HUES6 (cell line): ENCODE measurements at regions not wholly inside any gene's neighbourhood (a gene's known extent, or its start where the extent isn't known, plus 50 kb on each side); places are given as distances from the start of the nearest gene placed in this dataset.
"Not testable (repeated sequence)": the region's sequence is repeated elsewhere in the genome, so short reads cannot be mapped to it uniquely, and the experiment has no call there.

Source experiments
- H3K27ac ChIP-seq: 2 replicates; pipeline ENCODE4 v1.7.0; 2013; ENCODE audit warnings: low read depth, mild to moderate bottlenecking, low read length, inconsistent platforms
- H3K27me3 ChIP-seq: 2 replicates; pipeline ENCODE4 v1.6.1; 2013; ENCODE audit warnings: low read length; ENCODE audit not compliant: control insufficient read depth, insufficient read depth
- H3K36me3 ChIP-seq: 2 replicates; pipeline ENCODE4 v1.6.1; 2013; ENCODE audit warnings: low read length; ENCODE audit not compliant: control insufficient read depth, insufficient read depth
- H3K4me1 ChIP-seq: 2 replicates; pipeline ENCODE4 v1.6.1; 2013; ENCODE audit warnings: low read length; ENCODE audit not compliant: control insufficient read depth, insufficient read depth
- H3K4me3 ChIP-seq: 2 replicates; pipeline ENCODE4 v1.5.1; 2013; ENCODE audit warnings: low read depth, low read length
- H3K9ac ChIP-seq: one replicate; pipeline ENCODE4 v1.6.1; 2013; ENCODE audit warnings: mild to moderate bottlenecking, low read length
- H3K9me3 ChIP-seq: 2 replicates; pipeline ENCODE4 v1.6.1; 2013; ENCODE audit warnings: low read depth, low read length; ENCODE audit not compliant: control insufficient read depth, insufficient read depth

DNA sequence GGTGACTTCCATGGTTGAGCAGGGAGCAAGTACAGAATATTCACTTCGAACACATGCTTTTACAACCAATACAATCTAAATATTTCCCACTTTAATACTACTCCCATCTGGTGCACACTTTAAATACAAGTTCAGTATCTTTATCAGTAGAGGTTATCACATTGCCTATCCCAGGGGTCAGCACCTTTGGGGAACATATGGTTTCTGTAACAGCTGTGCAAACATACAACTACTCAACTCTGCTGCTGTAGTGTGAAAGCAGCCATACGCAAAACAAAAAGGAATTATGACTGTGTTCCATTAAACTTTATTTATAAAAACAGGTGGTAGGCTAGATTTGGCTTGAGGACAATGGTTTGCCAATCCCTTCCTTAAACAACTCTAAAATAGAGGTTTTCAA, 157.5 kb downstream of the XPNPEP1 start:
- no peaks in the 10 kb centered on the region for H3K4me1 ChIP-seq
- H3K4me3 ChIP-seq, result no peak overlapping the region
- no peak overlapping the region for H3K27ac ChIP-seq

DNA sequence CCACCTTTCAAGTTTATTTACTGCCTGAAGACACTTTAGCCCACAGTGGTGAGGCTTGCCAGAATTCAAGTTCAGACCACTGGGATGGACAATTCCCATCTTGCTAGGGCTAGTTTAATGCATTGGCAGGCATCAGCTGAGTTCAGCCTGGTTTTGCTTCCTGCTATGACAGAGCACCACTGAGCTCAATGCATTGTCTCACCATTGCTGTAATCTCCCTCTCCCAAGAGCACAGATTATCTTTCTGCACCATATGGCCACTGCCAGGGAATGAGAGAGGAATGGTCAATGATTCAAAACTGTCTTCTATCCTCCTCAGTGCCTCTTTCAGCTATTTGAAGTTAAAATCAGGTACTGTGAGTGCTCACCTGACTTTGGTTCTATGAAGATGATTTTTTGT, 160.8 kb downstream of the XPNPEP1 start:
- Histone ChIP-seq H3K4me3 (no peak overlapping the region), H3K4me1 (no peaks in the 10 kb centered on the region), H3K9ac (no peak overlapping the region), H3K36me3 (no peaks in the 10 kb centered on the region), H3K27me3 (no peaks in the 10 kb centered on the region), H3K27ac (no peak overlapping the region), H3K9me3 (no peaks in the 10 kb centered on the region)

More for the DNA sequence above, 157.5 kb downstream of the XPNPEP1 start:
- H3K36me3 ChIP-seq, result no peaks in the 10 kb centered on the region
- no peak overlapping the region for H3K9ac ChIP-seq
- no peaks in the 10 kb centered on the region for H3K27me3 ChIP-seq
- H3K9me3 ChIP-seq, result 0 out of 2 replicates have a peak, but pooled peaks cover 4% of the 10 kb centered on the region

DNA sequence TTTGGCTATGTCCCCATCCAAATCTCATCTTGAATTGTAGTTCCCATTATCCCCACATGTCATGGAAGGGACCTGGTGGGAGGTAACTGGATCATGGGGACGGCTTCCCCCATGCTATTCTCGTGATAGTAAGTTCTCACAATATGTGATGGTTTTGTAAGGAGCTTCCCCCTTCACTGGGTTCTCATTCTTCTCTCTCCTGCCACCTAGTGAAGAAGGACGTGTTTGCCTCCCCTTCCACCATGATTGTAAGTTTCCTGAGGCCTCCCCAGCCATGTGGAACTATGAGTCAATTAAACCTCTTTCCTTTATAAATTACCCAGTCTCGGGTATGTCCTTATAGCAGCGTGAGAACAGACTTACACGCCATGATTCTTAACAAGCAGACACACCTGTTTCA, 165.6 kb downstream of the XPNPEP1 start:
- not testable (repeated sequence) for H3K27me3 ChIP-seq

DNA sequence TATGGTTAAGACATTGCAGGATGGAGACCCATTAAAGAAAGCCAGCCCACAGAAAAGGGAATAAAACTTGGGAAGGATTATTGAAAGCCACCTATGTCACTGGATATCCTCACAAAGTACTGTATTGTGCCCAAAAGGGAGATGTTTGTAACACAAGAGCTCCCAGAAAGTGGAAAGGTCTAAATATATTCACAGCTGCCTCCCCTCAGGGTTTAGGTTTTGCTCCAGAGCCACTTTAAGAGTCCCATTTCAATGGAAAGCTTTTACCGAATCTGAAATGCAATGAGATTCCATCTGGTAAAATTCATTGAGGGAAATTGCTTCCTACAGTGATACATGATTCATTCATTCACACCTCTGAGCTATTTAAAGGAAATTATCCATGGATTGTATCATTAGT, 176.4 kb downstream of the XPNPEP1 start:
- Histone ChIP-seq H3K4me3 (no peak overlapping the region), H3K27me3 (no peaks in the 10 kb centered on the region), H3K9ac (no peak overlapping the region), H3K9me3 (no peaks in the 10 kb centered on the region), H3K4me1 (no peaks in the 10 kb centered on the region), H3K27ac (no peak overlapping the region), H3K36me3 (no peaks in the 10 kb centered on the region)

More for the DNA sequence above, 165.6 kb downstream of the XPNPEP1 start:
- not testable (repeated sequence) for H3K4me3 ChIP-seq, H3K4me1 ChIP-seq, H3K9ac ChIP-seq, H3K9me3 ChIP-seq, H3K36me3 ChIP-seq, H3K27ac ChIP-seq

DNA sequence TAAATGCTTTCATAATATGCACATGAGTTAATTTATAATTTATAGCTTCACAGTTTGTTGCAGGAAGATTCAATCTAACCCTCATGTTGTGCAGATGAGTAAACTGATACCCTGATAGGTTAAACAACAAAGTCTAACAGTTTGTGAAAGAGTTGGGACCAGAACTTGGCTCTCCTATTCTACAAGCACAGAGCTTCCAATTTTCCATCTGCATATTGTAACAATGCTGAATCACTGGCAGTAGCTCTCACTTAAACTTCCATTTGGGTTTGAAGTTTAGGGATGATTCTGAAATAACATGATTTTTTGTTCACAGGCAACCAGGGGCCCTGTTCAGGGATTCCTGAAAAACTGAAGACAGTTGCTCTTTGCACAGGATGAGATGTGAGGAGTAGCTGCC, 179.3 kb downstream of the XPNPEP1 start:
- Histone ChIP-seq H3K9me3 (no peaks in the 10 kb centered on the region), H3K9ac (no peak overlapping the region), H3K36me3 (no peaks in the 10 kb centered on the region), H3K27ac (no peak overlapping the region), H3K27me3 (no peaks in the 10 kb centered on the region), H3K4me3 (no peak overlapping the region), H3K4me1 (no peaks in the 10 kb centered on the region)

DNA sequence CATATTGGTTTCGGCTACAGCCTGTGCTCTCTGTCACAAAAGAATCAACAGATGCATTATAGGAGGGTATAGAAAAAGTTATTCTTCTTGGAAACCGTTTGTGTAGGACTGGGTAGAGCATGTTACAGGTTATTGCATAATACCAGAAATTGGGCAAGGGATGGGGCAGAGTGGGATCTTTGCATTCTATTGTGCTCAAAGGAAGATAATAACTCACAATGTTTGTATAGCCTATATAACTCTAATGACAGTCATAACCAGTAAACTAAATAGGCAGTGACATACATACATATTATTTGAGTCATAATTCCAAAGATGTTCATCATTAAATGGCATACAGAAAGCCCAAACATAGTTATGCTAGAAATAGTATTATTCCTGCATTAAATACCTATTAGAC, 179.7 kb downstream of the XPNPEP1 start:
- Histone ChIP-seq H3K9ac (no peak overlapping the region), H3K4me1 (no peaks in the 10 kb centered on the region), H3K36me3 (no peaks in the 10 kb centered on the region), H3K9me3 (no peaks in the 10 kb centered on the region), H3K27me3 (no peaks in the 10 kb centered on the region), H3K4me3 (no peak overlapping the region), H3K27ac (no peak overlapping the region)

DNA sequence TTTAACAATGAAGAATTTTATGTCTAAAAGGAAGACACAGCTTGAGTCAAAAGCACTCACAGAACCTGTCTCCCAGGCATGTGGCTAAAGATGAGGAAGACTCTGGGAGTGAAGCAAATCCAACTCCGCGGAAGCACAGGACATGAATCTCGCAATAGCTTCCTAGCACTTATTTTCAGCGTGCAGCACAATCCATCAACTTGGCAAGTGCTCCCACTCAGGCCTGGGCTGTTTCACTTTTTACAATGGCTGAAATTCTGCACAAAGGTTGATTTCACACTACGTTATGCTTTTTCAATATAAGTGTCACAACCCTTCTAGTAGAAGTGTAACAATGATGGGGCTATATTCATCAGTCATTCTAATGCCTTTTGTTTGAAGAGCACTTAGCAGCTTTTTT, 180.2 kb downstream of the XPNPEP1 start:
- Histone ChIP-seq H3K27ac (no peak overlapping the region), H3K27me3 (no peaks in the 10 kb centered on the region), H3K36me3 (no peaks in the 10 kb centered on the region), H3K9me3 (no peaks in the 10 kb centered on the region), H3K4me1 (no peaks in the 10 kb centered on the region), H3K9ac (no peak overlapping the region), H3K4me3 (no peak overlapping the region)

DNA sequence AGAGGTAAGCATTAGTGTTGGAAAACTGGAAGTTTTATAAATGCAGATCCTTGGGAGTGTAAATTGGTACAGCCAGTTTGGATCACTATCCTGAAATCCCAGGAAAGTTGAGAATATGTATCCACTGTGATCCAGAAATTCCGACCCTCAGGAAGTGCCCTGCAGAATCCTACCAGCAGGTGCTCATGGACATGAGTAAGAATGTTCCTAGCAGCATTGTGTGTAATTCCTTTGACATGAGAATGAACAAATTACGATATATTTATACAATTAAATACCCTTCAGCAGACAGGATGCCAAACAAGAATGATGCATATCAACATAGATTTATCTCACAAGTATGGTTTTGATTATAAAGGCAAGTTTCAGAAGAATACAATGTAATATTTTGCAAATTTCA, 181.6 kb downstream of the XPNPEP1 start:
- H3K4me3 ChIP-seq, result no peak overlapping the region
- H3K27ac ChIP-seq, result no peak overlapping the region
- H3K9ac ChIP-seq, result no peak overlapping the region
- no peaks in the 10 kb centered on the region for H3K9me3 ChIP-seq
- no peaks in the 10 kb centered on the region for H3K4me1 ChIP-seq
- no peaks in the 10 kb centered on the region for H3K36me3 ChIP-seq
- H3K27me3 ChIP-seq, result no peaks in the 10 kb centered on the region

DNA sequence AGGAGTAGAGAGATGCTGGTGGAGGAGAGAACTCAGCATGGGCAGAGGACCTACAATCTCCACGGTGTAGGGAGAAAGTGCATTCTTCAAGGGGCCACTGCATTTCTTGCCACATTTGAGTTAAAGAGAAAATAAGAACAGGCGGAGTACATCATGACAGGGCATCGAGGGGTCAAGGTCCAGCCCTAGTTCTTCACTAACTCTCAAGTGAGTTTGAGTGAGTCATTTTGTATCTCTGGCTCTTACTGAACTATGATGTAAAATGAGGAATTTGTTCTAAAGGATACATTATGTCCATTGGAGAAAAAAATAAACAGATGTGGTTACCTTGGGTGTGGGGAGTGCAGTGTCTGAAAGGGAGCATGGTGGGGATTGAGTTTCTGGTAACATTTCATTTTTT, 182.9 kb downstream of the XPNPEP1 start:
- no peaks in the 10 kb centered on the region for H3K4me1 ChIP-seq
- H3K9ac ChIP-seq, result no peak overlapping the region
- H3K4me3 ChIP-seq, result no peak overlapping the region
- H3K36me3 ChIP-seq, result no peaks in the 10 kb centered on the region
- H3K27me3 ChIP-seq, result no peaks in the 10 kb centered on the region
- H3K9me3 ChIP-seq, result no peaks in the 10 kb centered on the region
- H3K27ac ChIP-seq, result no peak overlapping the region

DNA sequence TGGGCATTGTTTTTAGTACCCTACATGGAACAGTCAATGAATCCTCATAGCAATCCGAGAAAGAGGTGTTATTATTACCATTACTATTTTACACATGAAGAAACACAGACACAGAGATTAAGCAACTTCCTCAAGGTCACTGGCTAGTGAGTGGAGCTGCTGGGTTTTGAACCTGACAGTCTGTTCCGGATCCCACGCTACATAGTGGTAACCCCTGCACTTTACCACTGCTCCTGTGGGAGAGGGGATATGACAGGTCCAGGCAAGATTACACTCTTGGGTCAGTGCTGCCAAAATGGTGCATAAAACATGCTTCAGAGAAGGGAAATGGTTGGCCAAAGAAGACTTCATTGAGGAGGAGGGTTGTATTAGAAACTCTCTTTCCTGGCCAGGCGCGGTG, 185.7 kb downstream of the XPNPEP1 start:
- no peak overlapping the region for H3K27ac ChIP-seq
- no peak overlapping the region for H3K9ac ChIP-seq
- no peaks in the 10 kb centered on the region for H3K27me3 ChIP-seq
- H3K4me1 ChIP-seq, result no peaks in the 10 kb centered on the region
- no peak overlapping the region for H3K4me3 ChIP-seq
- no peaks in the 10 kb centered on the region for H3K9me3 ChIP-seq
- no peaks in the 10 kb centered on the region for H3K36me3 ChIP-seq

DNA sequence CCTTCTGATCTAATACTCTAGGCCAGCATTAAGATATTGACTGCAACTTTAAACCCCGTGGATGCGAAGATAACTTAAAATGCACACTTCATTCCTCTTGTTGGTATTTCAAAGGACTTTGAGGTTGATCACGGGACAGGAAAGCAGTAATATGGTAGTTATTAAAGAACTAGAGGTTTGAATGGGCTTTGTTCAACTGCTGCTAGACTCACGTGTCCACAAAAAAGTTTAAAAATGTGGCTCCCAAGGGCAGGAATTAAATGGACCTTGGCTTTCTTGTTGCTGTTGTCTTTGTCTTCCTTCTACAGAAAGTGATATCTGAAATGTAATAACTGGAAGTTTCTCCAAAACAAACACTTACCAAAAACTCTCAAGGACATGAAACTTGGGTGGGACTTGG, 186.3 kb downstream of the XPNPEP1 start:
- no peak overlapping the region for H3K27ac ChIP-seq
- H3K9me3 ChIP-seq, result no peaks in the 10 kb centered on the region
- H3K9ac ChIP-seq, result no peak overlapping the region
- H3K36me3 ChIP-seq, result no peaks in the 10 kb centered on the region
- H3K4me3 ChIP-seq, result no peak overlapping the region
- H3K27me3 ChIP-seq, result no peaks in the 10 kb centered on the region
- H3K4me1 ChIP-seq, result no peaks in the 10 kb centered on the region

DNA sequence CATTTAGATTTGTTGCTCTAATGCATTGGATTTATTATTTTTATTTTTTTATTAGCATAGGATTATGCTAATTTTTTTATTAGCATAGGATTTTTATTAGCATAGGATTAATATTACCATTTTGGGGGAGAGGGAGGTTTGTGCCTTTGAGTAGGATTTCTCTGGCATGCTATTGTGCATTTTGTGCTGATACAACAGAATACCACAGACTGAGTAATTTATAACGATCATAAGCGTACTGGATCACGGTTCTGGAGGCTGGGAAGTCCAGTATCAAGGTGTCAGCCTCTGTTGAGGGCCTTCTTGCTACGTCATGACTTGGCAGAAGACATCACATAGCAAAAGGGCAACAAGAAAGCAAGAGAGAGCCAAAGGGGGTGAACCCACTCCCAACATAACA, 187.5 kb downstream of the XPNPEP1 start:
- no peak overlapping the region for H3K27ac ChIP-seq
- H3K36me3 ChIP-seq, result no peaks in the 10 kb centered on the region
- H3K4me1 ChIP-seq, result no peaks in the 10 kb centered on the region
- no peaks in the 10 kb centered on the region for H3K9me3 ChIP-seq
- no peak overlapping the region for H3K4me3 ChIP-seq
- no peak overlapping the region for H3K9ac ChIP-seq
- no peaks in the 10 kb centered on the region for H3K27me3 ChIP-seq
